AG09309 (cell line): ENCODE measurements at regions not wholly inside any gene's neighbourhood (a gene's known extent, or its start where the extent isn't known, plus 50 kb on each side); places are given as distances from the start of the nearest gene placed in this dataset.

Source experiments
- DNase-seq: peaks from one replicate; pipeline ENCODE4 v3.0.0-alpha.2; 2010; ENCODE audit warnings: low read depth
- H3K4me3 ChIP-seq: 2 replicates; pipeline ENCODE4 v1.5.1; 2011; ENCODE audit warnings: mild to moderate bottlenecking, low read depth, low read length, moderate library complexity; ENCODE audit not compliant: control insufficient read depth
- TF ChIP-seq, protein P1 (sequence below): IDR thresholded peaks from 2 replicates; pipeline ENCODE4 v1.5.1; 2011; ENCODE audit warnings: mild to moderate bottlenecking, low read depth, low read length, inconsistent platforms; ENCODE audit not compliant: insufficient read depth, control insufficient read depth; ENCODE audit errors: missing control alignments

DNA sequence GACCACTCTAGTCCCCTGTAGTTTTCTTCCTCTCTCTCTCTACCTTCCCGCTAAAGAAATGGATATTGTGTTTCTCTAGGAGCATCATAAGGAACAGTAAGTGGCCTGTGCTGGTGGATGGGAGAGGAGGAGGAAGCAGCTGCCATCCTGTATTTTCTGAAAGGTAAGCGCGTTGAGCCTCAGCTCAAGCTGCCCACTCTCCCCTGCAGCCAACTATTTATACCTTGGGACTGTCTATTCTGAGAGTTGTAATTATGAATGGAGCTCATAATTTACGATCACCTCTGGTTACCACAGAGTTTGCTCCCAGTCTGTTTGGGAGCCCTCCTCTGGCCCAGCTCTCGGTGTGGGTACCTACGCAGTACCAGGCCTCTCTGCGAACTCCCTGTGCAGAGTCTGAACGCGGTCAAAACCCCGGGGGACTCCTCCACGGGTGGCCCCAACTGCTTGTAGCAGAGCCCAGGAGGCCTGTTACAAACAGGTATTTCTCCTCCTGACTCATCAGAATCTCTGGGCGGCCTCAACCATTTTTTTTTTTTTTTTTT, 285.4 kb downstream of the SMOC2 start:
- TF ChIP-seq, protein P1, sequence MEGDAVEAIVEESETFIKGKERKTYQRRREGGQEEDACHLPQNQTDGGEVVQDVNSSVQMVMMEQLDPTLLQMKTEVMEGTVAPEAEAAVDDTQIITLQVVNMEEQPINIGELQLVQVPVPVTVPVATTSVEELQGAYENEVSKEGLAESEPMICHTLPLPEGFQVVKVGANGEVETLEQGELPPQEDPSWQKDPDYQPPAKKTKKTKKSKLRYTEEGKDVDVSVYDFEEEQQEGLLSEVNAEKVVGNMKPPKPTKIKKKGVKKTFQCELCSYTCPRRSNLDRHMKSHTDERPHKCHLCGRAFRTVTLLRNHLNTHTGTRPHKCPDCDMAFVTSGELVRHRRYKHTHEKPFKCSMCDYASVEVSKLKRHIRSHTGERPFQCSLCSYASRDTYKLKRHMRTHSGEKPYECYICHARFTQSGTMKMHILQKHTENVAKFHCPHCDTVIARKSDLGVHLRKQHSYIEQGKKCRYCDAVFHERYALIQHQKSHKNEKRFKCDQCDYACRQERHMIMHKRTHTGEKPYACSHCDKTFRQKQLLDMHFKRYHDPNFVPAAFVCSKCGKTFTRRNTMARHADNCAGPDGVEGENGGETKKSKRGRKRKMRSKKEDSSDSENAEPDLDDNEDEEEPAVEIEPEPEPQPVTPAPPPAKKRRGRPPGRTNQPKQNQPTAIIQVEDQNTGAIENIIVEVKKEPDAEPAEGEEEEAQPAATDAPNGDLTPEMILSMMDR = no peak
- H3K4me3 ChIP-seq = no peak overlapping the region
- no peak for DNase-seq

DNA sequence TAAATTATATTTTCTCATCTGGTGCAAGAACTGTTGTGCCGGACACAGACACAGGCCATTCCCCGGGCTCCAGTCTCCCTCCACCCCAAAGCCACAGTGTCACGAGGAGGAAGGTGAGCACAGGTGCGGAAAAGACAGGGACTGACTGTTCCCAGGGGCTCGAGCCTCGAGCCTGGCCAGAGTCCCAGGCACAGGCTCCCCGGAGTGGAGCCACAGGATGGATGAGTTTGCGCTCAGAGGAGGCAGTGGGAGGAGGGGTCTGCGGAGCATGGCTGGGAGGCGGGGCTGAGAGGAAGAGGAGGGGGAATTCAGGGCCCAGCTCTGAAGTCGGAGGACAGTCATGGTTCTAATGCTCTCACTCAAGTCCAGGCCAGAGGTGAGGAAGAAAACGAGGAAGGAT, 284.8 kb downstream of the SMOC2 start:
- TF ChIP-seq, protein P1 = no peak
- no peak for DNase-seq
- no peak overlapping the region for H3K4me3 ChIP-seq

DNA sequence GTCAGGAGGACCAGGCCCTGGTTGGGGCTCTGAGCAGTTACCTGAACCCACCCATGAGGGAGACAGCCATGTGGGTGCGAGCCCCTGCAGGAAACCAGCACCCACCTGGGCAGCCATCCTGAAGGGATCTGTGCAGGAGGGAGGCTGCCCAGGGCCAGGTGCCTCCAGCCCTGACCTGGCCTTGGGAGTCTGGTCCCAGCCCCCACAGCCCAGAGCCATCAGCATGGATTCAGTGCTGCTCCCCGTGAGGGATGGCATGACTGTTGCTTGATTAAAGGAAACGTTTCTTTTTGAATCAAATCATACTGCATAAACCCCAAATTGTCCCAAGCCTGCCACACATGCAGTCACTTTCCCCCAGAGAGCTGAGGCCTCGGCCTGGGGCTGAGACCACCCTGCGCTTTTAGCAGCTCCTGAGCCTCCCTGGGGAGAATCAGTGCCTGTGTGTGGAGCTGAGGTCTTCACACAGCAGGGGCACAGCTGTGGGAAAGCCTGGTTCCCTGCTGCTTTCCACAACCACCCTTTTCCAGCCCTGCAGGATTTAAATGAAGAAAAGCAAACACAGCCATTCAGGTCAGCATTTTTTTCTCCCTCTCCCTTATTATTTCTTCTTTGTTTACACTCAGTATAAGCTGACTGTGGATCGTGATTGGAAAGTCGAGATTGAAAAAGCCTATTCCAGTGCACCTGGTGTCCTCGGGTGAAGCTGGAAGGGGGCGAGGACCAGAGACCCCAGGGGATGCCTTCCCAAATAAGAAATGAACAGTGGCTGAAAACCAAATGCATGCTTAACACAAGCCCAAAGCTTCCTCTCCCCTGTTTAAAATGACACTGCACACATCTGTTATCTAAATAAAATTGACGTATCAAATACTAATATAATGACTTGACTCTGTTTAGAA, 283.9 kb downstream of the SMOC2 start:
- no peak overlapping the region for H3K4me3 ChIP-seq
- TF ChIP-seq, protein P1 = no peak
- no peak for DNase-seq

DNA sequence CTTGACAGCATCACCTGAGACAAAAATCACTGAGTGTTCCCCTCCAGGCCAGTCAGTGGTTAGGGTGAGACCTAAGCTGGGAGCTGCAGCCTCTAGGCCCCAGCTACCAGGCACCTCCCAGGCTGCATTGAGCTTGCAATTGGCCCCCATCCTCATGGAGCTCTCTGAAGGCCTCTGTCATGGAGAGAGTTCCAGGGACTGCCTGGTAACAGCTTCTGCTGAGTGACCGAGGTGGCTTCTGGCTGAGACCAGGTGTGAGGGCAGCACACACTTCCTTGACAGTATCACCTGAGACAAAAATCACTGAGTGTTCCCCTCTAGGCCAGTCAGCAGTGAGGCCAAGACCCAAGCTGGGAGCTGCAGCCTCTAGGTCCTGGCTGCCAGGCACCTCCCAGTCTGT, 283.0 kb downstream of the SMOC2 start:
- H3K4me3 ChIP-seq = no peak overlapping the region
- TF ChIP-seq, protein P1 = no peak
- DNase-seq = no peak

DNA sequence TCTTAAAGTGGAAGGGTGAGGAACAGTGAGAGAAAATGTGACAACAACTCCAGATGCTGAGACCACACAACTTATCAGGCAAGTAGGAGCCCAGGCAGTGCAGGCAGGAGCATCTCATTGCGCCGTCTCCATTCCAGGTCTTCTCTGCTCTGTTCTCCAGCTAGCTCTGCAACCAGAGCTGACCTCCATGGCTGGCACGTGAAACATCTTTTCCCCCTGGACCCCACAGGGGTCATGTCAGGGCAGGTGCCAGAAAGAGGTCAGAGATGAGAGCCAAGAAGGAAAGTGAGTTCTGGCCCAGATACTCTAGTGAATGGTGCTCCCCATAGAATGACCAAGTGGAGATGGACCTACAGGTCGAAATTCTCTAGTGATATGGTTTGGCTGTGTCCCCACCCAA, 281.4 kb downstream of the SMOC2 start:
- no peak for DNase-seq
- no peak overlapping the region for H3K4me3 ChIP-seq
- TF ChIP-seq, protein P1 = no peak

DNA sequence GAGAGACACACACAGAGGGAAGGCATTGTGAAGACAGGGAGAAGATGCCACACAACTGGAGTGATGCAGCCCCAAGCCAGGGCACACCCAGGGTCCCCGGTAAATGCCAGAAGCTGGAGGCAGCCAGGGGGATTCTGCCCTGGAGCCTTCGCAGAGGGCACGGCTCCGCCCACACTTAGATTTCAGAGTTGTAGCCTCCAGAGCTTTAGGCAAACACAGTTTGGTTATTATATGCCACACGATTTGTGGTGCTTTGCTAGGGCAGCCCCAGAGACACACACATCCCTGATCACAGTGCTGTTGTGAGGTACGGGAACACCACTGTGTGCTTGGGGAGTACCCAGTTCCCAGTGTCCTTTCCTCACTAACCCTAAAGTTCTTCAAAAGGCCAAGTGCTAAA, 280.6 kb downstream of the SMOC2 start:
- TF ChIP-seq, protein P1 = no peak
- DNase-seq = no peak

DNA sequence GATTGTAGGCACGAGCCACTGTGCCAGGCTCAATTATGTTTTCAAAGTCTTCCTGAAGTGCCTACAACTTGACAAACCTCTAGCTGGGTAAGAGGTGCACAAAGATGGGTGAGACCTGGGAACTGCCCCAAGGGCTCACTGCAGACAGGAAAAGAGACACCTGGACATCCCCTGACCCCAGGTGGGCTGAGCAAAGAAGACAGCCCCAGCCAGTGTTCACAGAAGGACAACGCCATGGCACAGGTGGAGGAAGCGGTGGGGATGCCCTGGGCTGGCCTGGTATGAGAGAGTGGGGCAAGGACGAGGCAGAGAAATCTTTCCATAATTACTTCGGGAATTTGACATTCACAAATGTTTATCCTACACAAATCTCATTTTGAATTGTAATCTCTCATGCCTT, 278.9 kb downstream of the SMOC2 start:
- TF ChIP-seq, protein P1 = no peak
- no peak for DNase-seq
- H3K4me3 ChIP-seq = no peak overlapping the region

More for the DNA sequence above, 280.6 kb downstream of the SMOC2 start:
- no peak overlapping the region for H3K4me3 ChIP-seq
